ENCODE measurements at regions not wholly inside any gene's neighbourhood (a gene's known extent, or its start where the extent isn't known, plus 50 kb on each side); places are given as distances from the start of the nearest gene placed in this dataset.

- TF ChIP-seq CHD7 (IDR thresholded peaks at IDR 0.05; ENCODE audit: insufficient replicate concordance, low read length) (no peak), HDAC6 (IDR thresholded peaks at IDR 0.05; ENCODE audit: low read depth, low read length) (no peak), GTF2F1 (IDR thresholded peaks at IDR 0.05; ENCODE audit: borderline replicate concordance, low read depth, low read length) (no peak), POLR2A (IDR thresholded peaks at IDR 0.05; ENCODE audit: control extremely low read depth in 1 of 2, low read depth in 2 of 2, low read length in 2 of 2) (no peak), RAD21 (IDR thresholded peaks at IDR 0.05 in 1 of 2, conservative IDR thresholded peaks at IDR 0.05 in 1 of 2; ENCODE audit: low read depth in 2 of 2, low read length in 2 of 2) (no peak), ATF2 (IDR thresholded peaks at IDR 0.05; ENCODE audit: low read length) (no peak), RBBP5 (IDR thresholded peaks at IDR 0.05; ENCODE audit: borderline replicate concordance, low read depth, low read length) (no peak), YY1 (IDR thresholded peaks at IDR 0.05; ENCODE audit: low read depth, low read length) (no peak)
Observed at GRCh38 chr1:67627906-67628305, 57.1 kb upstream of the GADD45A start (continued).

All from H1 (cell line).